Right atrium auricular region (tissue), 2 donors: ENCODE measurements at regions not wholly inside any gene's neighbourhood (a gene's known extent, or its start where the extent isn't known, plus 50 kb on each side); places are given as distances from the start of the nearest gene placed in this dataset.

ENCODE experiments used
- DNase-seq: peaks from one replicate; pipeline ENCODE4 v3.0.0-alpha.2; 2019; ENCODE audit warnings: low spot score
- H3K27ac ChIP-seq, 2 donors: fragments of 200-600 bp; sonication (generic); 1 replicate in 1 of 2; 2 replicates in 1 of 2; pipeline ENCODE4 v1.5.1; 2016 to 2019
- H3K27me3 ChIP-seq, 2 donors: fragments of 200-600 bp; sonication (generic); one replicate each; pipeline versions ENCODE4 v1.5.1 to v1.6.0; 2017 to 2019
- H3K36me3 ChIP-seq: fragments of 200-600 bp; sonication (generic); one replicate; pipeline ENCODE4 v1.5.1; 2016
- H3K4me1 ChIP-seq, 2 donors: fragments of 200-600 bp; sonication (generic); one replicate each; pipeline versions ENCODE4 v1.5.1 to v1.6.0; 2017 to 2019
- H3K4me3 ChIP-seq, 2 donors: fragments of 200-600 bp; sonication (generic); 1 replicate in 1 of 2; 2 replicates in 1 of 2; pipeline ENCODE4 v1.5.1; 2017 to 2019; ENCODE audit warnings: mild to moderate bottlenecking in 1 of 2, moderate library complexity in 1 of 2
- H3K9me3 ChIP-seq, 2 donors: fragments of 200-600 bp; sonication (generic); one replicate each; pipeline ENCODE4 v1.5.1; 2019
- CTCF ChIP-seq, 2 donors: fragments of 200-600 bp; sonication (generic); IDR thresholded peaks; one replicate each; pipeline ENCODE4 v1.5.1; 2019; ENCODE audit warnings: antibody characterized with exemption in 2 of 2

- Histone ChIP-seq H3K4me1 (no peaks in the 10 kb centered on the region), H3K27me3 (no peaks in the 10 kb centered on the region), H3K9me3 (no peaks in the 10 kb centered on the region), H3K4me3 (no peak overlapping the region), H3K36me3 (no peaks in the 10 kb centered on the region), H3K27ac (no peak overlapping the region)
- peak; percentile 54 for DNase-seq
- TF ChIP-seq CTCF (IDR thresholded peaks at IDR 0.05), result no peak
Measured at GRCh38 chr4:3361896-3362295, 69.1 kb downstream of the RGS12 start.

GRCh38 chr4:3362431-3363287 is 69.8 kb downstream of the RGS12 start:
- peak; percentile 11 for DNase-seq
- no peak overlapping the region for H3K27ac ChIP-seq
- no peaks in the 10 kb centered on the region for H3K36me3 ChIP-seq
- no peaks in the 10 kb centered on the region for H3K9me3 ChIP-seq
- TF ChIP-seq CTCF (IDR thresholded peaks at IDR 0.05), result no peak
- no peaks in the 10 kb centered on the region for H3K4me1 ChIP-seq
- no peaks in the 10 kb centered on the region for H3K27me3 ChIP-seq
- H3K4me3 ChIP-seq, result no peak overlapping the region

- no peaks in the 10 kb centered on the region for H3K27me3 ChIP-seq
- peak; percentile 32 for DNase-seq
- H3K27ac ChIP-seq, result no peak overlapping the region
- no peaks in the 10 kb centered on the region for H3K4me1 ChIP-seq
- H3K36me3 ChIP-seq, result no peaks in the 10 kb centered on the region
- H3K4me3 ChIP-seq, result no peak overlapping the region
- no peak for TF ChIP-seq CTCF (IDR thresholded peaks at IDR 0.05)
- H3K9me3 ChIP-seq, result no peaks in the 10 kb centered on the region
Measured at GRCh38 chr4:3363411-3364141, 70.8 kb downstream of the RGS12 start.

- peaks cover 0 to 6% of the 10 kb centered on the region in 2 donors for H3K4me1 ChIP-seq
- H3K36me3 ChIP-seq, result no peaks in the 10 kb centered on the region
- DNase-seq, result peak; percentile 44
- no peak for TF ChIP-seq CTCF (IDR thresholded peaks at IDR 0.05)
- no peaks in the 10 kb centered on the region for H3K27me3 ChIP-seq
- no peak overlapping the region for H3K27ac ChIP-seq
- H3K9me3 ChIP-seq, result no peaks in the 10 kb centered on the region
- H3K4me3 ChIP-seq, result no peak overlapping the region
Measured at GRCh38 chr4:3364199-3364598, 71.4 kb downstream of the RGS12 start.

- no peak for TF ChIP-seq CTCF (IDR thresholded peaks at IDR 0.05)
- Histone ChIP-seq H3K27me3 (no peaks in the 10 kb centered on the region), H3K36me3 (no peaks in the 10 kb centered on the region), H3K9me3 (no peaks in the 10 kb centered on the region), H3K4me1 (peaks cover 0 to 12% of the 10 kb centered on the region in 2 donors), H3K27ac (no peak overlapping the region), H3K4me3 (no peak overlapping the region)
- peak; percentile 43 for DNase-seq
Measured at GRCh38 chr4:3364634-3365314, 72.0 kb downstream of the RGS12 start.
